HT1080 (cell line): ENCODE measurements at regions not wholly inside any gene's neighbourhood (a gene's known extent, or its start where the extent isn't known, plus 50 kb on each side); places are given as distances from the start of the nearest gene placed in this dataset.
"Not testable (repeated sequence)": the region's sequence is repeated elsewhere in the genome, so short reads cannot be mapped to it uniquely, and the experiment has no call there.

ENCODE experiments used
- DNase-seq: peaks from one replicate; pipeline ENCODE4 v3.0.0-alpha.2; 2015; ENCODE audit warnings: low read depth

GRCh38 chr4:134518574-134519217 is 317.1 kb upstream of the PABPC4L start:
- DNase-seq = no peak

GRCh38 chr4:134510544-134510943 is 309.0 kb upstream of the PABPC4L start:
- DNase-seq = no peak

GRCh38 chr4:134505511-134505910 is 303.9 kb upstream of the PABPC4L start:
- no peak for DNase-seq

- DNase-seq = no peak
Observed at GRCh38 chr4:134501973-134502643, 300.5 kb upstream of the PABPC4L start.

GRCh38 chr4:134501488-134501887 is 299.9 kb upstream of the PABPC4L start:
- not testable (repeated sequence) for DNase-seq

GRCh38 chr4:134499074-134499473 is 297.5 kb upstream of the PABPC4L start:
- no peak for DNase-seq

GRCh38 chr4:134490863-134491262 is 289.3 kb upstream of the PABPC4L start:
- DNase-seq = peak; percentile 5

GRCh38 chr4:134483514-134483913 is 281.9 kb upstream of the PABPC4L start:
- DNase-seq = not testable (repeated sequence)

- DNase-seq = no peak
Observed at GRCh38 chr4:134471569-134471968, 270.0 kb upstream of the PABPC4L start.

- peak; percentile 13 for DNase-seq
Observed at GRCh38 chr4:134470544-134470943, 269.0 kb upstream of the PABPC4L start.

GRCh38 chr4:134465417-134465816 is 263.8 kb upstream of the PABPC4L start:
- no peak for DNase-seq

GRCh38 chr4:134463771-134464170 is 262.2 kb upstream of the PABPC4L start:
- no peak for DNase-seq

GRCh38 chr4:134426821-134427220 is 225.2 kb upstream of the PABPC4L start:
- DNase-seq = no peak

- no peak for DNase-seq
Observed at GRCh38 chr4:134425756-134426155, 224.2 kb upstream of the PABPC4L start.

- DNase-seq = no peak
Observed at GRCh38 chr4:134422776-134423175, 221.2 kb upstream of the PABPC4L start.

- DNase-seq = no peak
Observed at GRCh38 chr4:134421734-134422133, 220.1 kb upstream of the PABPC4L start.

GRCh38 chr4:134408897-134409296 is 207.3 kb upstream of the PABPC4L start:
- no peak for DNase-seq

GRCh38 chr4:134401798-134402197 is 200.2 kb upstream of the PABPC4L start:
- DNase-seq = no peak

GRCh38 chr4:134393592-134393991 is 192.0 kb upstream of the PABPC4L start:
- no peak for DNase-seq

GRCh38 chr4:134390319-134390718 is 188.7 kb upstream of the PABPC4L start:
- no peak for DNase-seq

GRCh38 chr4:134388351-134388750 is 186.8 kb upstream of the PABPC4L start:
- DNase-seq = no peak

GRCh38 chr4:134382478-134383227 is 181.1 kb upstream of the PABPC4L start:
- no peak for DNase-seq
